GM12878 (cell line): ENCODE measurements at regions not wholly inside any gene's neighbourhood (a gene's known extent, or its start where the extent isn't known, plus 50 kb on each side); places are given as distances from the start of the nearest gene placed in this dataset.

Experiments
- ATAC-seq: fragments of 200-7000 bp; cut with Tn5 transposase; 3 replicates; pipeline ENCODE4 v1.9.1; 2020; ENCODE audit warnings: mild to moderate bottlenecking, moderate library complexity
- BruUV-seq: library from RNA; stranded (reverse); fragments of 400-500 nt; replicated peaks from 2 replicates; lab custom pipeline; 2021; lab: Mats Ljungman, UMichigan
- CTCF ChIA-PET: fragments of 300-600 bp; sonication (Branson Sonifier 250); formaldehyde crosslinking; extraction: SDS; loops from one replicate; lab custom pipeline; 2021; ENCODE audit warnings: inconsistent platforms; lab: Yijun Ruan, JAX
- POLR2A ChIA-PET: fragments of 350-600 bp; formaldehyde crosslinking; extraction: SDS; loops from one replicate; lab custom pipeline; 2021; ENCODE audit warnings: inconsistent platforms; lab: Charles Lee
- RAD21 ChIA-PET: fragments of 300-600 bp; sonication (Branson Sonifier 250); formaldehyde crosslinking; loops from one replicate; lab custom pipeline; 2023; ENCODE audit warnings: antibody characterized with exemption; ENCODE audit not compliant: unreplicated experiment; lab: Charles Lee
- SMC1A ChIA-PET: fragments of 300-600 bp; sonication (Branson Sonifier 250); formaldehyde crosslinking; loops from one replicate; lab custom pipeline; 2023; ENCODE audit not compliant: unreplicated experiment, uncharacterized antibody; lab: Charles Lee
- DNase-seq: peaks from one replicate; pipeline ENCODE4 v3.0.0-alpha.2; 2011; ENCODE audit warnings: low read depth, low spot score
- FAIRE-seq: peaks from 3 replicates; lab custom pipeline; 2011; peaks lifted over from hg19 to GRCh38; lab: Jason Lieb, UNC
- H2AFZ ChIP-seq: 2 replicates; pipeline ENCODE4 v1.6.0; 2011; ENCODE audit warnings: low read depth, low read length, control low read depth; ENCODE audit not compliant: control insufficient read depth
- H3K27ac ChIP-seq: 2 replicates; pipeline ENCODE4 v1.5.1; 2011; ENCODE audit warnings: control low read depth; ENCODE audit not compliant: control insufficient read depth, insufficient read depth
- H3K27me3 ChIP-seq, 2 experiments: replicated peaks in 1 of 2; 2 replicates each; pipeline versions ENCODE4 v1.6.0 to v1.6.1; 2011; ENCODE audit warnings: low read length in 1 of 2; ENCODE audit not compliant: control insufficient read depth in 2 of 2, insufficient read depth in 2 of 2
- H3K36me3 ChIP-seq, 2 experiments: 2 replicates each; pipeline ENCODE4 v1.5.1; 2011; ENCODE audit warnings: low read length in 1 of 2; ENCODE audit not compliant: control insufficient read depth in 2 of 2, insufficient read depth in 2 of 2
- H3K4me1 ChIP-seq: 2 replicates; pipeline ENCODE4 v1.6.1; 2011; ENCODE audit warnings: mild to moderate bottlenecking, low read length, moderate library complexity, mixed read lengths; ENCODE audit not compliant: control insufficient read depth, insufficient read depth
- H3K4me2 ChIP-seq: 2 replicates; pipeline ENCODE4 v1.6.0; 2011; ENCODE audit warnings: control low read depth; ENCODE audit not compliant: control insufficient read depth, insufficient read depth
- H3K4me3 ChIP-seq: fragments of 200-600 bp; sonication (generic); 2 replicates; pipeline ENCODE4 v1.5.1; 2016
- H3K79me2 ChIP-seq: 2 replicates; pipeline ENCODE4 v1.6.0; 2011; ENCODE audit warnings: low read length; ENCODE audit not compliant: control insufficient read depth, insufficient read depth
- H3K9ac ChIP-seq: 2 replicates; pipeline ENCODE4 v1.8.0; 2011; ENCODE audit warnings: low read length, control low read depth, mixed read lengths; ENCODE audit not compliant: control insufficient read depth, insufficient read depth
- H3K9me3 ChIP-seq: replicated peaks from 3 replicates; pipeline ENCODE4 v1.5.1; 2011; ENCODE audit warnings: mild to moderate bottlenecking, low read length; ENCODE audit not compliant: control insufficient read depth, insufficient read depth
- H4K20me1 ChIP-seq: 2 replicates; pipeline ENCODE4 v1.6.0; 2011; ENCODE audit not compliant: control insufficient read depth, insufficient read depth
- CTCF ChIP-seq, 3 experiments: IDR thresholded peaks in 2 of 3; conservative IDR thresholded peaks in 1 of 3; 2 replicates each; pipeline ENCODE4 v1.5.1; 2011; ENCODE audit warnings: low read depth in 3 of 3, low read length in 3 of 3, mild to moderate bottlenecking in 3 of 3, control low read depth in 2 of 3, moderate library complexity in 2 of 3, inconsistent platforms in 1 of 3, mixed read lengths in 1 of 3; ENCODE audit not compliant: control insufficient read depth in 2 of 3, insufficient read depth in 1 of 3; ENCODE audit errors: extremely low read depth in 1 of 3
- NFYA ChIP-seq: IDR thresholded peaks from 2 replicates; pipeline ENCODE4 v1.6.1; 2011; ENCODE audit warnings: low read depth, mild to moderate bottlenecking, low read length, improper control_type of control experiment, borderline replicate concordance
- RAD21 ChIP-seq: IDR thresholded peaks from 2 replicates; pipeline ENCODE4 v1.6.1; 2011; ENCODE audit warnings: mild to moderate bottlenecking, low read depth, low read length, moderate library complexity; ENCODE audit not compliant: insufficient read depth
- SMC3 ChIP-seq: IDR thresholded peaks from 2 replicates; pipeline ENCODE4 v1.6.1; 2011; ENCODE audit warnings: low read length, improper control_type of control experiment, borderline replicate concordance
- WGBS: methylation state at CpG from one replicate; pipeline ENCODE4 v1.1.6; 2016; ENCODE audit warnings: low lambda C conversion rate; ENCODE audit not compliant: insufficient replicate concordance, insufficient coverage; ENCODE audit errors: missing lambda C conversion rate; 5-methylcytosine and 5-hydroxymethylcytosine counted together
- in situ Hi-C: fragments of 300-500 bp; cut with MboI; formaldehyde crosslinking; loops from 9 replicates; pipeline ENCODE4 v1.14.3; 2018; ENCODE audit warnings: mixed read lengths
- intact Hi-C: fragments of 100-400 bp; cut with micrococcal nuclease; formaldehyde crosslinking; loops from one replicate; pipeline ENCODE4 v1.14.2; 2022; ENCODE audit not compliant: unreplicated experiment

- Histone ChIP-seq H3K4me2 (no peak overlapping the region), H3K36me3 (no peaks in the 10 kb centered on the region), H3K9me3 (no peaks in the 10 kb centered on the region), H4K20me1 (no peaks in the 10 kb centered on the region), H3K79me2 (no peaks in the 10 kb centered on the region), H3K9ac (no peak overlapping the region), H3K4me1 (no peaks in the 10 kb centered on the region), H3K27ac (no peak overlapping the region), H3K4me3 (no peak overlapping the region), H2AFZ (no peak overlapping the region), H3K27me3 (no peaks in the 10 kb centered on the region)
- ATAC-seq (0 out of 3 replicates have a peak, but pooled peaks have one; percentile 39), FAIRE-seq (no peak), DNase-seq (no peak)
- BruUV-seq: no TSS peak
- RAD21 ChIA-PET: interaction anchor here (0.7 to 1.1 kb wide), 2 partner anchors 39 to 468 kb away, joined by 3 to 4 read pairs; no protein-coding TSS in a partner anchor
- TF ChIP-seq SMC3: peak; percentile 34; the same call in 1 of the 2 replicates
- TF ChIP-seq NFYA: no peak
- TF ChIP-seq RAD21: peak; percentile 48
- peak; percentile 41 to 58 (median 54); a peak in 5 of 6 replicates for TF ChIP-seq CTCF (IDR thresholded peaks at IDR 0.05 in 2 of 3, conservative IDR thresholded peaks at IDR 0.05 in 1 of 3; ENCODE audit: control insufficient read depth in 2 of 3, extremely low read depth in 1 of 3, insufficient read depth in 1 of 3, low read depth in 3 of 3, low read length in 3 of 3)
- intact Hi-C loops (loop anchor here (1.0 kb wide), 1 partner anchor 371 kb away; no protein-coding TSS in a partner anchor), in situ Hi-C loops (no loop called here)
- WGBS: 28% methylated on average over 11 of the region's 11 CpGs
- POLR2A ChIA-PET: no interaction called here
- CTCF ChIA-PET: interaction anchor here (0.5 to 2.1 kb wide), 8 partner anchors 9 to 376 kb away, joined by 3 to 12 read pairs (median 4); no protein-coding TSS in a partner anchor
- SMC1A ChIA-PET: interaction anchor here (0.5 to 1.7 kb wide), 3 partner anchors 36 to 368 kb away, joined by 3 to 5 read pairs (median 3); no protein-coding TSS in a partner anchor
Measured at GRCh38 chr18:78875016-78875777, 104.4 kb upstream of the SALL3 start.
